ENCODE measurements at regions not wholly inside any gene's neighbourhood (a gene's known extent, or its start where the extent isn't known, plus 50 kb on each side); places are given as distances from the start of the nearest gene placed in this dataset.
"Not testable (repeated sequence)": the region's sequence is repeated elsewhere in the genome, so short reads cannot be mapped to it uniquely, and the experiment has no call there.

DNA sequence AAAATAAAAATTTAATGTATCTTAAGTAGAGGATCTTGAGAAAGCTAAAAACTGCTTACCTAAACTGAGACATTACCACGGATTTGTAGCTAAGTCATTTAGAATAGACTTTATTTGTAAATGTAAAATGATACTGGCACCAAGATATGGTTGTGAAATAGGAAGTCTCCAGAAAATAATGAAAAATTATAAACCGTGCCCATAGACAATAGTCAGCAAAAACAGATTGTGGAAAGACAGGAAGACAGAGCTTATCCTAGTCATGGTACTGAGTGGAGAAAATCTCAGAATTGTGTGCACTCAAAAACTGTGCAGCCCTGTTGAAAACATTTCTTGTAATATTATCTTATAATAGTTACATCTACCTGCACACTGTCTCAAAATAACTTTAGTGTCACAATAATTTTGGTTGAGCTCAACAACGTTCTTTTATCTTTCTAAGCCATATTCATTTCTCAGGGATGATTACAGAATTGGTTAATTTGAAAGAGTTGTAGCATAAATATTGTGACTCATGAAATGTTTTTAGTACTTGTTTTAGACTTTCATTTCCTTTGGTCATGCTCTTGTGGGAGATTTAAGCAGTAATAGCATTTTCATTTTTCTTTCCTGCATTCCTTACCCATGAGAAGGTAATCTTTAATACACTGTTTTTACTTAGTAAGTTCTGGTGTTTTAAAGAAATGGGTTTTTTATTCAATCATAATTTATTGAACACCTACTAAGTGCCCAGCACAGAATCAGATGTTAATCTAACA lies 174.5 kb downstream of the SOX4 start:
- no peak for DNase-seq (ENCODE audit: low read depth in 4 of 4, low spot score in 3 of 4)

DNA sequence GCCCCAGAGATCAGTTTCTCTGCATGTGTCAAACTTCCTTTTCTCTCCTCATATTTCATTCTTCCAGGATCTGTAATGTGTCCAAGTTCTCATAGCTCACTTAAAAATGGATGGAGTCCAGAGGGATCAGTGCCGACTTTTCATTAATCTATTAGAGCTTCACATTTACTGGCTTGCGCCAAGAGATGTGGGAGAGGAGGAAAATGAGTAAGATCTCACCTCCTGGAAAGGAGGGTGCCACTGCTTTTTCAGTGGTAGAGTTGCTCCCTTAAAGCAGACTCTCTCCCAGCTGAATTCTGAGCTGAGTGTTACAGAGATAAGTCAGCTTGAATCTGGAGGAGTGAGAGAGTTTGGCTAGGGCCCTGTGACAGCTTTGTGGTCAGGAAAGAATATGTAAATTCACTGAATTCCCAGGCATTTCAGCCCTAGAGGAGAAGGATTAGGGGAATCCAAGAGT lies 175.9 kb downstream of the SOX4 start:
- DNase-seq (ENCODE audit: low read depth in 4 of 4, low spot score in 3 of 4): no peak

DNA sequence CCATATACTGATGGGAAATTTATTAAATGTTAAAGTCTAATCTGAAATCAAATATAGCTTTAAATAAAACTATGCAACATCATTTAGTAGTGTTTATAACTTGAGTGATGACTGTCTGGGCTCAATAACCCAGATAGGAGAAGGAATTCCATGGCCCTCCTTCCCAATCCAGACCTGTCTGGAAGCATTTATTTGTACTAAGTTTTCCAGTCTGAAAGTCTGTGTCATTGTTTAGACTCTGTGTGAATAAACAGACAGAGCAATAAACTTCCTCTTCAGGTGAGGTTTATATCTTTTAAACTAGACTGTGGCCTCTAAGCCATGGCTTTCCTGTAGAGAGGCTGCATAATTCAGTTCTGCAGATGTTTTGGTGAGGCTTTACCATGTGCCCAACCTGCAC lies 176.4 kb downstream of the SOX4 start:
- no peak for DNase-seq (ENCODE audit: low read depth in 4 of 4, low spot score in 3 of 4)

DNA sequence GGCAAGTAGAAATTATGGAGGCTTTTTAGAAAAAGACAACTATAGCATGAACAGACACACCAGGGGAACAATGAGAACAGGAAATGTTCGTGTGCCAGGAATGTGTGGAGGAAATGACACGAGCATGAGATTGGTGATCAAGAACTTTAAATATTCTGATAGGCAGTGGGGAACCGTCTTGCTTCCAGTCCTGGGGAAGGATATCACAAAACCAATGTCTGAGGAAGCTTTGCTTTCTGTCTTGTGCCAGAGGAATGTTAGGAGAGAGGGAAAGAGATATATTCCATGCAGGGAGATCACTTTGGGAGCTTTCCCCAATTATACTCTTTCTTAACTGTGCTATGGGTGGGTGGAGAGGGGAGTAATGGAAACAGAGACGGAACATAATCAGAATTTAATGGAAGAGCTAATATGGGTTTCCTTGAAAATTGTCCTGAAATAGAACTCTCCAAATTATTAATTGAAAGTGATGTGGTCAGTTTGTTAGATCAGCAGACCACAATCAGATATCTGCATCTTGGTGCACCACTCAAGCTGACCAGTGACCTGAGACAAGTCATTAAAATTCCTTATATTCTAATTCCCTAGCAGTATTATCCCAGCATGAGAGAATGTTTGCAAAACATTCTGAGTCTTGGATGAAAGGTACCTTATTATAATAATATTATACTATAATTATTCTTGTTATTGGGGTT lies 178.2 kb downstream of the SOX4 start:
- DNase-seq (ENCODE audit: low read depth in 4 of 4, low spot score in 3 of 4): no peak

DNA sequence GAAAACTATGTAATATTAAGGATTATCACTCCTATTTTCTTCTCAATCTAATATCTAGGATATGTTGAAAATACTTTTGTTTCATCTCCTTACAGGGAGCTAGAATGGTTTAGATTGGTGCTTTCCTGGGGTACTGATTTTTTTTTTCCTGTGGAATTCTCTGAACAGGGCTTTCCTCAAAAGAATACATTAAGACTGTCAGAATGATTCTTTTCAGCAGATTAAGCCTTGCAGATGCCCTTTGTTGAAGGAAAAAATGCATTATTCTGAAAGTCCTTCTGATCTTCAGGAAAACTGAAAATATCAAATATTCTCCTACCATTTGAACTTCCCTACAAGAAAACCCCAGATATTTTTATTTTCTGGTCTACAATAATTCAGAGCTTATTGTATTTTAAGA lies 178.9 kb downstream of the SOX4 start:
- DNase-seq (ENCODE audit: low read depth in 4 of 4, low spot score in 3 of 4): no peak

DNA sequence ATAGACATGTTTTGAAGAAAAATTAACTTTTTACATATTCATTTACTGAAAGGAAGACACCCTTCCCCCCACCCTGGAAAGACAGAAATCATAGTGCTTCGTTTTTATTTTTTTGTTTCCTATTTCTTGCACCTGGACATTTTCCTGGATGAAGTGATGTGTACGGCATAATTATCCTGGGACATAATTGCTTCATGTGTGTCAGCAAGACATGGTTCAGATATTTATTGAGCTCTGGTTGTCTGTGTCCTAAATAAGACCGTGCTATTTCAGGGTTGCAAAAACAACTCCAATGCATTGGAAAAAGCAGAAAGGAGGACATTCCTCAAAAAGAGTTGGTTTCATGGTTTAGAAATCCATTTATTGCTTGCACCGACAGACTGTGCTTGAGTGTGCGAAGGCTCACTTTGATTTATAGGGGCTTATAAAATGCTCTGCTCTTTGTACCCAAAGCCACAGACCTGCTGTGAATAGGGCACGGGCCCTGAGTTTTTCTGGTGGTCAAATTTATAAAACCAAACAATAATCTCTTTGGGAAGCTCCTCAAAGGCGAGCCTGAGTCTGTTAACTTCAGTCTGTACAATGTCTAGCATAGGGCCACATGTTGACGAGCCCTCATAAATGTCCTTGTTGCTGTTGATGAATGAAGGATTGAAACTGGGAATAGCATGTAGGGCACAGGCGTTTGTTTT lies 179.5 kb downstream of the SOX4 start:
- DNase-seq (ENCODE audit: low read depth in 4 of 4, low spot score in 3 of 4): no peak

DNA sequence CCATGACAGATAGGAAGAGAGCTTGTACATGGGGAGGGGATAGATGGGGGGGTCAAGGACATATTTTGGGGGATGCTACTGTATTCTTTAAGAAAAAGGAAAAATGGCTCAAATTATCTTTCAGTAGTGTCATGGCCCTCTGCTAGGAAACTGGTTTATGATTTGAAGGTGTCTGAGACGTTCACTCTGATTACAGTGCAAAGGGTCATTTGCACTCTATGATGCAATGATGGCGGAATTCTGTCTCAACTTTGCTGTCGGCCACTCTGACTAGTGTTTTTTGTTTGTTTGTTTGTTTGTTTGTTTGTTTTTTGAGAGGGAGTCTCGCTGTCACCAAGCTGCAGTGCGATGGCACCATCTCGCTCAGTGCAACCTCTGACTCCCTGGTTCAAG lies 180.0 kb downstream of the SOX4 start:
- DNase-seq (ENCODE audit: low read depth in 4 of 4, low spot score in 3 of 4): no peak

DNA sequence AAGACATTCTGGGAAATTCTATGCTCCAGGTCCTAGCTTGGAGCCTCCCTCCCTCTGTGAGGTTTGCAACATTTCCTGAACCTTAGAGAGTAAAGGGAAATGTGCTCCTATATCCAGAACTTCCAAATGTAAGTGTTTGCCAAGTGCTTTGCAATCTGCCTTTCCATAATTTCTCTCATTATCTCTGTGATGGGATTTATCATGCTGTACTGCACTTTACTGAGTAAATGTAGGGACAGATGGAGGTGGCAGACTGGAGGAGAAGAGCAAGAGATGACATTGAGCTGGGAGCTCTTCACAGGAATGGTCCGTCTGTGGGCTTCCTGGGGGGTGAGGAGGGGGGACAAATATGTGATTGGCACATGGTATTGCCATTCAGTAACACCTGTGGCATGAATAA lies 184.3 kb downstream of the SOX4 start:
- DNase-seq (ENCODE audit: low read depth in 4 of 4, low spot score in 3 of 4): no peak

DNA sequence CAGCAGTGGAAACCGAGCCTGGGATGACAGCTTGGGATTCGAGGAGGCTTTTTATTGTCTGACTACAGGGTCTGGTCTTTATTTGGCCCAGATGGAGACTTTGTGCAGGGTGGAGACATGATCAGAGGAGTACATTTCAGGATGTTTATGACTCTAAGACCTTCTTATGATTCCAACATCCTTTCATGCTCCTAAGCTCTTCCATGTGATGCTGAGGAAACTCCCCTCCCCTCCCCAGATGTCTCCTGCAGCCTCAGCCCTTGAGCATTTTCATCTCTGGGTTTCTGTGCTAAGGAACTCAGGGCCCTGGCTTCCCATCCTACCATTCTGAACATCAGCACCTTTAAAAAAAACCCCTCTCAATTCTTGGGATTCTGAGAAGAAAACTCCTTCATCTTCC lies 186.6 kb downstream of the SOX4 start:
- no peak for DNase-seq (ENCODE audit: low read depth in 4 of 4, low spot score in 3 of 4)

DNA sequence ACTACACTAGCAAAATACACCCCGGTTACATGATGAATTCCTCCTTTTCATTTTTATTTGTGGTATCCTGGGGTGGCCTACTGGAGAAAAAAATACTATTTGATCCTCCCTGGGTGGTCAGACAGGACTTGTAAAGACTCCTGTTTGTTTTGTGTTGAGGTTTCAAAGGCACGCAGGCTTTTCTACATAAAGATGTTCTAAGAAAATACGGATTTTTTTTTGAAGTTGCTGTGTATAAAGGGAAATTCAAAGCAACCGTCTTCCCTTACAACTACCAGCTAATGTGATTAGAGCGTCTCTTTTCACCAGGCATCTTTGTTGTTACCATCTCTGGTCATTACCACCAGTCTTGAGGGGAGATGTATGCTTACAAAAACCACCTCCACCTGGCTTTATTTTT lies 187.1 kb downstream of the SOX4 start:
- no peak for DNase-seq (ENCODE audit: low read depth in 4 of 4, low spot score in 3 of 4)

DNA sequence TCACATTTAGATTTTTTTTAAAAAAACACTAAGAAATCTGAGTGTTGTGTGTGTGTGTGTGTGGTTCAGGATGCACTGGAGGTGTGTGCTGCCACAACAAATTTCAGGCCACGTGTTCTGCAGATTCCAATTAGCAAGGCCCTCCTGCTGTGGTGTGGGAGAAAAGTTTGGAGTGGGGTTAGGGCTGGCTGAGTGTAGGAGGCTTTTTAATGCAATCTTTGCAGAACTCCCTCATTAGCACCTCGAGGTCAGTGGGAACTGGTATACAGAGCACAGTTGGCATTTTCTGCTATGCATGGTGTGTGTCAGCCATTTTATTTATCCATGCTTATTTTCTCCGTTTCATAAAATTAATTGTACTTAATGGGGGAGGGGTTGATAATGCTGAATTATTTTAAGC lies 187.6 kb downstream of the SOX4 start:
- DNase-seq (ENCODE audit: low read depth in 4 of 4, low spot score in 3 of 4): no peak

DNA sequence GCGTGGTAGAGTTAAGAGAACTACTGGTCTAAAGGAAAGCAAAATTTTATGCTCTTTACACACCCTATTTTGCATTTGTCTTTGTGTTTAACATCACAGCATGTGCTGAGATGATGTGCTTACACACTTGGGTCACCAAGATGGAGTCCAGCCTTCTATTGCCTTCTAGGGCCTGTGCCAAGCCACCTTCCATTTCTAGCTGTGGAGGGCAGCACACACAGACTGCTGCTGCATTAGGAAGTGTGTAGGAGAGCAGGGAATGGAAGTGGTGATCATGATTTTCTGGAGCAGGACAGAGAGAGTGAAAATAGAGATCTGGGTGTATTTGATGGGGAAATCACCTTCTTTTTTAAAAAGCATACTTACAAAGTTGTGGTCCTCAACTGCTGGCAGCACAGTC lies 191.6 kb downstream of the SOX4 start:
- no peak for DNase-seq (ENCODE audit: low read depth in 4 of 4, low spot score in 3 of 4)

DNA sequence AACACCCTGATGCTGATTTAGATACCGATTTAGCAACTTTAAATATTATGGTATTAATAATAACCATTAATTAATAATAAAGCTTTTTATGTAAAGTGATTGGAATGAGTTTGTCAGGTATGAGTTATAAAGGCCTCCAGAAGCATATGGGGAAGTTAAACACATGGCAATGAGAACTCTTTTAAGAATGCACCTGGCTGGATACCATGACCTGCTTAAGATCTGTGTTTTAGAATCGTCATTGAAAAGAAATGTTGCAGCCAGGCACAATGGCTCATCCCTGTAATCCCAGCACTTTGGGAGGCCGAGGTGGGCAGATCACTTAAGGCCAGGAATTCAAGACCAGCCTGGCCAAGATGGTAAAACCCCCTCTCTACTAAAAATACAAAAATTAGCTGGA lies 197.5 kb downstream of the SOX4 start:
- DNase-seq (ENCODE audit: low read depth in 4 of 4, low spot score in 3 of 4): no peak

DNA sequence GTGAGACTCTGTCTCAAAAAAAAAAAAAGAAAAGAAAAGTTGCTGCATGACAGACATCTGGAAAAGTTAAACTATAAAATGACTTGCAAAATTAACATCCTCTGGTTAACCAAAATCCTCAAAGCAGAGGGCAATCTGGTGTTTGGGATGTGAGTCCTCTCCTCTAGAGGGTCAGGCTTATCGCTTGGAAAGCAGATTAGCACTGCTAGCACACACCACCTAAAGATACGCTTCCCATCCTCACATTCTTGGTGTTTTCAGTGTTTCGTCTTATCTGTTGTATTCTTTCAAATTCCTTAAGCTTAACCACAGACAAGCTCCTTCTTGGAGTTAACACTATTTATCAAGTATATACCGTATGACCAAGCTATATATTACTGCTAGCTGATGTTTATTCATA lies 198.0 kb downstream of the SOX4 start:
- DNase-seq (ENCODE audit: low read depth in 4 of 4, low spot score in 3 of 4): no peak

DNA sequence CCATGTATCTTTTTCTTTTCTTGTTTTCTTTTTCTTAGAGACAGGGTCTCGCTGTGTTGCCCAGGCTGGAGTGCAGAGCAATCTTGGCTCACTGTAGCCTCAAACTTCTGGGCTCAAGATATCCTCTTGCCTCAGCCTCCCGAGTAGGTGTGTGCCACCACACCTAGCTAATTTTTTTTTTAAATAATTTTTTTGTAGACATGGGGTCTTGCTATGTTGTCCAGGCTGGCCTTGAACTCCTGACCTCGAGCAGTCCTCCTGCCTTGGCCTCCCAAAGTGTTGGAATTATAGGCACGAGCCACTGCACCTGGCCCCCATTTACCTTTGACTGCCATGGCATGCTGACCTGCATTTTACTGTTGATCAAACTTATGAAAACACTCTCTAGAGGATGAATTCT lies 198.6 kb downstream of the SOX4 start:
- DNase-seq (ENCODE audit: low read depth in 4 of 4, low spot score in 3 of 4): no peak

DNA sequence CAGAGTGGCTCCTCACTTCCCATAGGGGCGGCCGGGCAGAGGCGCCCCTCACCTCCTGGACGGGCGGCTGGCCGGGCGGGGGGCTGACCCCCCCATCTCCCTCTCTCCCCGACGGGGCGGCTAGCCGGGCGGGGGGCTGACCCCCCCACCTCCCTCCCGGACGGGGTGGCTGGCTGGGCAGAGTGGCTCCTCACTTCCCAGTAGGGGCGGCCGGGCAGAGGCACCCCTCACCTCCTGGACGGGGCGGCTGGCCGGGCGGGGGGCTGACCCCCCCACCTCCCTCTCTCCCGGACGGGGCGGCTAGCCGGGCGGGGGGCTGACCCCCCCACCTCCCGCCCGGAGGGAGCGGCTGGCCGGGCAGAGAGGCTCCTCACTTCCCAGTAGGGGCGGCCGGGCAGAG lies 203.4 kb downstream of the SOX4 start:
- DNase-seq (ENCODE audit: low read depth in 4 of 4, low spot score in 3 of 4): not testable (repeated sequence)

DNA sequence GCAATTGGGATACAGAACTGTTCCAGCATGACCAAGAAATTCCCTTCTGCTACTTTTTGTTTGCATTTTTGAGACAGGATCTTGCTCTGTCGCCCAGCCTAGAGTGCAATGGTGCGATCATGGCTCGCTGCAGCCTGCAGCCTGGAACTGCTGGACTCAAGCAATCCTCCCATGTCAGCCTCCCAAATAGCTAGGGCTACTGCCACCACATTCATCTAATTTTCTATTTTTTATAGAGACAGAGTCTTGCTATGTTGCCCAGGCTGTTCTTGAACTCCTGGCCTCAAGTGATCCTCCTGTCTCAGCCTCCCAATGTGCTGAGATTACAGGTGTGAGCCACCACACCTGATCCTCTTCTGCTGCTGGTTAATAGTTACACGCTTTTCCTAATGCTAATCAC lies 204.9 kb downstream of the SOX4 start:
- no peak for DNase-seq (ENCODE audit: low read depth in 4 of 4, low spot score in 3 of 4)

DNA sequence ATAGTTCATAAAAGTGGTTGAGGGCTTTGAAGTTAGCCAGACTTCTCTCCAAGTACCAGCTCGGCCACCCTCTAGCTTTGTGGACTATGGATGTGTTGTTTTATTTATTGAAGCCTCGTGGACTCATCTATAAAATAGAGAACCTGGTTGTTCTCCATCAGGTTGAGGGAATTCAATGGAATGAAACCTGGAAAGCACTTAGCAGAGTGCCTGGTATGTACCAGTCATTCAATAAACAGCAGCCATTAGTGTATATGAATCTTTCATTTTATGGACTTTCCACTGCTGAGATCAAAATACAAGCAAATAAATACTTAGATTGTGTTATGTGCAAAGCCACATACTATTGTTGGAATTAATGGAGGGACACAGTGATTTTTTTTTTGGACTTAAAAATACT lies 206.8 kb downstream of the SOX4 start:
- DNase-seq (ENCODE audit: low read depth in 4 of 4, low spot score in 3 of 4): no peak

DNA sequence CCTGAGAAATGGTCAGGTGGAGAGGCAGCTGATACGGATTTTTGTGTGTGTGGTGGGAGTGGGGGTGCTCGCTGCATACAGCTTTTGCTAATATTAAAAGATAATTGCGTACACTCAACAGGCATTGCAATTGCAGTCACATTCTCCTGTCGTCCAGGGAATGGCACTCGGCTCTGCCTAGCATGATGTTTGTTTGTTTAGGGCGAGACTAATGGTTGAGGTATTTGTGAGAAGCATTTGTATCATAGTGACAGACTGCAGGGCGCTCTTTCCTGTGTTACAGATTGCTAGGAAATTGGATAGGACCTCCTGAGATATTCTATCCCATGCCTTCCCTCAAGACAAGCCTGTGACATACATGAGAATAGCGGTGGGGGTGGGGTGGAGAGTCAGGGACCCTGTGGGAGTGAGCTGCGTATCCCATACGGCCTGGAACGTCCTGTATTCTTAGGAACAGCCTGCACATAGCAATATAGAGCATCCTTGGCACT lies 207.4 kb downstream of the SOX4 start:
- DNase-seq (ENCODE audit: low read depth in 4 of 4, low spot score in 3 of 4): no peak

DNA sequence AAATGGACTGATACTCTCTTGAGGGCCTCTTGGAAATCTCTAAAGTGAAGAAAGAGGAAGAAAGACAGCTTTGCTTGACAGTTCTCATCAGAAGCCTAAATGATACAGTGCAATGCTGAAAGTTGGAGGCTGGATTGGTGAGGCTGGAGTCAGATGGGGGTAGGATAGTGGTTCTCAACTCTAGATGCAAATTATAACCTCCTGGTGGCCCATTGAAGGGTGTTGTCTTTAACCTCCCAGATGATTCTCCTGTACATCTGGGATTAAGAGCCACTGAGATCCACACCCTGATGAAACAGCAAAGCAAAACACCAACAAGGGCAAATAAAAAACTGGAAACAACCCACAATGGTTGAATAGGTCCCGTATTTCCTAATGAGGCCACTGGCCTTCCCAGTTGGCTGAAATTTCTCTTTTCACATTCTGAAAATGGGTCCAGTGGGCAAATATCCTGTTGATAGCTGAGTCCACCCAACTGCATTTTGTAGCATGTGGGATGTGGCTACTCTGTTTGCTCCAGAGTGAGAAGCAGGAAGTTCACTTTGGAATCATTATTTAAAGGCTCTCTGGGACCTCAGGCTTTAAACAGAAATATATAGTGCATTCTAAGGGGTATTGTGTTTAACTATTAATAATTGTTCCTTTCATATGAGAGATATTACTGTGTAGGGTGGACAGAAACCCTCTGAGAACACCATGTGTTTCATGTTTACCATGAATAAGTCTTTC lies 208.1 kb downstream of the SOX4 start:
- no peak for DNase-seq (ENCODE audit: low read depth in 4 of 4, low spot score in 3 of 4)

DNA sequence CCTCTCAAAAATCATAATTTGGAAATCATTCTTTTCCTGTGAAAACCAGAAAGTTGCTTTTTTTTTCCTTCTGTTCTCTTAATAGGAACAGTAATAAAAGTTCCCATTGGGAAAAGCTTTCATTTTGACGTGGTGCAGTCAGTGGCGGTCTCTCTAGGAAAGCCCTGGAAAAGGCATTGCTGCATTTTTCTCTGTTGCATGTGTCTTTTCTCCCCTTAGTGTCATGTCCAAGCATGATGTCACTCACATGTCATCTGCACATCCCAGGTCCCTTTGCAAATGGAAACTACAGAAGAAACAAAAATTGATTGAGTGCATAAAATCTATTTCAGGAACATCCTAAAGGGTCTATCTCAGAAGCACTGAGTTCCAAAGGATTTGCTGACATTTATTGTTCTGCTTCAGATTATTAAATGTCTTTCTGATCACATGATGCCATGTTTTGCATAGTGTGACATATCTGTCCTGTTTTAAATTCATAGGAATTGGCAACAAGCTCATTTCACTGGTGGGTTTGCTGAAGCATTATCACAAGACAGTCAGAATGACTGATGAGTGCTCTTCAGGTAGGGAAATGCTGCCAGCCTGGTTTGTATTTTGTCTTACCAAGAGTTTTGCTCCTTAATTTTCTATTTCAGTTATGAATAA lies 208.7 kb downstream of the SOX4 start:
- DNase-seq (ENCODE audit: low read depth in 4 of 4, low spot score in 3 of 4): no peak

All from right renal pelvis (tissue), 4 donors.